Progenitor cell of endocrine pancreas (in vitro differentiated cells): ENCODE measurements at regions not wholly inside any gene's neighbourhood (a gene's known extent, or its start where the extent isn't known, plus 50 kb on each side); places are given as distances from the start of the nearest gene placed in this dataset.

Experiments used
- DNase-seq: peaks from one replicate; pipeline ENCODE4 v3.0.0; 2021; ENCODE audit warnings: low spot score; ENCODE audit not compliant: unreplicated experiment
- H3K27ac Mint-ChIP-seq: 2 replicates; pipeline ENCODE4 v1.8.0; 2021; ENCODE audit warnings: mild to moderate bottlenecking, moderate library complexity, mixed read lengths
- H3K27me3 Mint-ChIP-seq: 2 replicates; pipeline ENCODE4 v1.8.0; 2021; ENCODE audit warnings: mixed read lengths
- H3K36me3 Mint-ChIP-seq: 2 replicates; pipeline ENCODE4 v1.8.0; 2022; ENCODE audit warnings: mixed read lengths; ENCODE audit not compliant: insufficient read depth
- H3K4me1 Mint-ChIP-seq: 2 replicates; pipeline ENCODE4 v1.8.0; 2021; ENCODE audit warnings: low read depth, mixed read lengths
- H3K4me3 Mint-ChIP-seq: 2 replicates; pipeline ENCODE4 v1.8.0; 2021; ENCODE audit warnings: low read depth, mild to moderate bottlenecking, moderate library complexity, mixed read lengths
- H3K9me3 Mint-ChIP-seq: 2 replicates; pipeline ENCODE4 v1.8.0; 2021; ENCODE audit warnings: low read depth, mixed read lengths
- TF ChIP-seq, protein P1 (sequence below): fragments of 200-600 bp; sonication (generic); IDR thresholded peaks from one replicate; pipeline ENCODE4 v1.5.0; 2021; ENCODE audit warnings: antibody characterized with exemption, mild to moderate bottlenecking; ENCODE audit not compliant: unreplicated experiment

GRCh38 chr11:69232821-69233743 lies 60.9 kb upstream of the MYEOV start:
- Mint-ChIP-seq H3K27me3 (peaks cover 3% of the 10 kb centered on the region), H3K36me3 (no peaks in the 10 kb centered on the region), H3K4me1 (no peaks in the 10 kb centered on the region), H3K27ac (no peak overlapping the region), H3K4me3 (no peak overlapping the region), H3K9me3 (no peaks in the 10 kb centered on the region)
- TF ChIP-seq, protein P1, sequence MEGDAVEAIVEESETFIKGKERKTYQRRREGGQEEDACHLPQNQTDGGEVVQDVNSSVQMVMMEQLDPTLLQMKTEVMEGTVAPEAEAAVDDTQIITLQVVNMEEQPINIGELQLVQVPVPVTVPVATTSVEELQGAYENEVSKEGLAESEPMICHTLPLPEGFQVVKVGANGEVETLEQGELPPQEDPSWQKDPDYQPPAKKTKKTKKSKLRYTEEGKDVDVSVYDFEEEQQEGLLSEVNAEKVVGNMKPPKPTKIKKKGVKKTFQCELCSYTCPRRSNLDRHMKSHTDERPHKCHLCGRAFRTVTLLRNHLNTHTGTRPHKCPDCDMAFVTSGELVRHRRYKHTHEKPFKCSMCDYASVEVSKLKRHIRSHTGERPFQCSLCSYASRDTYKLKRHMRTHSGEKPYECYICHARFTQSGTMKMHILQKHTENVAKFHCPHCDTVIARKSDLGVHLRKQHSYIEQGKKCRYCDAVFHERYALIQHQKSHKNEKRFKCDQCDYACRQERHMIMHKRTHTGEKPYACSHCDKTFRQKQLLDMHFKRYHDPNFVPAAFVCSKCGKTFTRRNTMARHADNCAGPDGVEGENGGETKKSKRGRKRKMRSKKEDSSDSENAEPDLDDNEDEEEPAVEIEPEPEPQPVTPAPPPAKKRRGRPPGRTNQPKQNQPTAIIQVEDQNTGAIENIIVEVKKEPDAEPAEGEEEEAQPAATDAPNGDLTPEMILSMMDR, result no peak
- no peak for DNase-seq

GRCh38 chr11:69233744-69234570 lies 60.0 kb upstream of the MYEOV start:
- H3K9me3 Mint-ChIP-seq, result no peaks in the 10 kb centered on the region
- TF ChIP-seq, protein P1, result no peak
- H3K4me3 Mint-ChIP-seq, result no peak overlapping the region
- no peaks in the 10 kb centered on the region for H3K4me1 Mint-ChIP-seq
- peaks cover 8% of the 10 kb centered on the region for H3K27me3 Mint-ChIP-seq
- no peak overlapping the region for H3K27ac Mint-ChIP-seq
- no peak for DNase-seq
- no peaks in the 10 kb centered on the region for H3K36me3 Mint-ChIP-seq

DNA sequence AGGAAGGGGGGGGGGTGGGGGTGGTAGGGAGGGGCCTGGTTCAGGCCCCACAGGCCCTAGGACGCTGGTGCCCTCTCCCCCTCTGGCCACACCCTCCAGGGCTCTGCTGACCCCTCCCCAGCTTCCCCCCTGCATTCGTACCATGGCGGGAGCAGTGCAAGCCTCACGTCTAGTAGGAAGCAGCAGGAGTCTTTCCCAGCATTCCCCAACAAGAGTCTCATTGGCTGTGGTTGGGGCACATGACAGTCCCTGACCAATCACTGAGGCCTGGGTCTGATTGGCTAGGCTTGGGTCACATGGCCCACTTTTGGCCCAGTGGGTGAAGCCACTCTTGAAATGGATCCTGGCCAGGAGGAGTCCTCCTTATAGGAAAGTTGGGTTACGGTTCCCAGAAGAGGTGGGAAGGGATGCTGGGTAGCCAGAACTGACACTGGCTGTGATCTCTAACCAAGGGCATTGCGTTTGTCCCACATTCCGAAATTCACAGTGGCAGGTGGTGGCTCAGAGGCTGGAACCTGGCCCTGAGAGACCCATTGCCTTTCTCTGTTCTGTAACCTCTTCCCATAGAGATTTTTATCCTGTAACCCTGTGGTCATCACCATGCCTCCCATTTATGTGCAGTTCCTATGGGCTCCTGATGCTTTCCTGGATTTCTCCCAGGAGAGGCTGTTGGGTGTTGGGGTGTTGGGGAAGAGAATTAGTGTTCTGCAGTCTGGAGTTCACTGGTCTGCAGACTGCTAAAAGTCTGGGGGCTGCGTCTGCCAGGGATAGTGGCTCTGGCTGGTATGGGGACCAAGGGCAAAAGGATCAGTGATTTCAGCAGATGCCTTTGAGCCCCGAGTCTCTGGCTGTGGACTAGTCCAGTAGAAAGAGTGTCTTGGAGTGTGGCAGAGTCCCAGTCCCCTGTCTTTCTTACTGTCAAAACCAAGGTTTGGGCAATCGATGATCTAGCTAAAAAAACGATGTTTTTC lies 58.9 kb upstream of the MYEOV start:
- no peaks in the 10 kb centered on the region for H3K9me3 Mint-ChIP-seq
- H3K4me1 Mint-ChIP-seq, result no peaks in the 10 kb centered on the region
- no peak overlapping the region for H3K27ac Mint-ChIP-seq
- no peaks in the 10 kb centered on the region for H3K36me3 Mint-ChIP-seq
- TF ChIP-seq, protein P1, result no peak
- H3K4me3 Mint-ChIP-seq, result no peak overlapping the region
- DNase-seq, result no peak
- peaks cover 8% of the 10 kb centered on the region for H3K27me3 Mint-ChIP-seq

DNA sequence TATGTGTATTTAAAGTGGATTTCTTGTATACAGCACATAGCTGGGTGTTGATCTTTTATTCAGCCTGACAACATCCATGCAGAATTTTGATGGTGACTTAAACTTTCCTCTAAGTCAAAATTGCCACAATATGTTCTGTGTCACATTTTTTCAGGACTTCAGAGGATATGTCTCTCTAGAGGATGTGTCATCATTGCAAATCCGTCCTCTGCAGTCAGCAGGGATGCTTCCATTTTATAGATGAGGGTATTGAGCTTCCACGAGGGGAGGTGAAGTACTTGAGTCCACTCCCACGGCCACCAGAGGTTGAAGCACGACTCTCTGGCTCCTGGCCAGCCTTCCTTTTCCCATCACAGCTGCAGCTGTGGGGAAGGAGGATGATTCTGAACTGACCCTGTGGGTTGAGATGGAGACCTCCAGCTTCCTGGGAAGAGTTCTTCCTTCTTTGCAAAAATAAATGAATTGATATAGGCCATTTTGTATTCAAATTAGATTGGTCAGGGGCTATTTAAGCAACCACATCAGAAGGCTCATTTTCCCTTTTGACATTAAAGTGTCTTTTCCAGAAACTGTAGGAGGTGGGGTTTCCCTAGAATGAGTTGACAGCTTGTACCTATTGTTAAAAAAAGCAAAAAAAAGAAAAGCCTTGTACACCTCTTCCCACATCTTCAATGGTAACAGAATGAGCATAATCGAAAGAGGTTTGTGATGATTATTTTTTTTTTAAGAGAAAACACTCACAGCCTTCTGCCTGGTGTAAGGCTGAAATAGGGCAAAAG lies 55.2 kb upstream of the MYEOV start:
- peaks cover 6% of the 10 kb centered on the region for H3K27me3 Mint-ChIP-seq
- H3K4me3 Mint-ChIP-seq, result no peak overlapping the region
- TF ChIP-seq, protein P1, result no peak
- no peak overlapping the region for H3K27ac Mint-ChIP-seq
- H3K36me3 Mint-ChIP-seq, result no peaks in the 10 kb centered on the region
- H3K9me3 Mint-ChIP-seq, result no peaks in the 10 kb centered on the region
- peaks cover 3% of the 10 kb centered on the region for H3K4me1 Mint-ChIP-seq
- DNase-seq, result no peak
